HepG2 (cell line): ENCODE measurements at regions not wholly inside any gene's neighbourhood (a gene's known extent, or its start where the extent isn't known, plus 50 kb on each side); places are given as distances from the start of the nearest gene placed in this dataset.

Experiments
- EZH2 ChIP-seq: conservative IDR thresholded peaks from 2 replicates; pipeline ENCODE4 v1.6.1; 2012; ENCODE audit warnings: mild to moderate bottlenecking, low read depth, low read length, moderate library complexity
- MYNN ChIP-seq: sonication (generic); formaldehyde crosslinking; IDR thresholded peaks from 2 replicates; pipeline ENCODE4 v1.4.0; 2020; ENCODE audit warnings: mild to moderate bottlenecking, low read depth, missing genetic modification reagents
- TF ChIP-seq, protein P1 (sequence below): sonication (generic); formaldehyde crosslinking; IDR thresholded peaks from 2 replicates; pipeline ENCODE4 v1.5.0; 2020; ENCODE audit warnings: mild to moderate bottlenecking, missing genetic modification reagents, moderate library complexity
- TF ChIP-seq, protein P2 (sequence below): sonication (generic); formaldehyde crosslinking; IDR thresholded peaks from 2 replicates; pipeline ENCODE4 v1.4.0; 2020; ENCODE audit warnings: mild to moderate bottlenecking, missing genetic modification reagents

DNA sequence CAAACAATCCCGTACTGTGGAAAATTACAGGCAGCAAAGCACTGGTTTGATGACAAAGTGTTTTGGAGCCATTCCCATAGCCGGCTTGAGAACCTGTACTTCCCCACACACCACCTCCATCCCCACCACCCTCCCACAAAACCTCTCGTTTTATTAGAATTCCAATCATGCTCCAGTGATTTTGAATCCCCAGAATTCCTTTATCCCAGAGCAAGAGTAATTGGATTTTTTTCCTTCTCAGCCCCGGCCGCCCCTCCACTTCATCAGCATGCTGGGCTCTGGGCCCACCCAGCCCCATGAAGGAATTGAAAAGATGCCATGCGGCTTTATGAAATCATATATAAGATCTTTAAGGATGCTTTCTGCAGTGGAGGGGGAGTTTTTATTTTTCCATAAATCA is 136.6 kb downstream of the OMA1 start:
- TF ChIP-seq, protein P1, sequence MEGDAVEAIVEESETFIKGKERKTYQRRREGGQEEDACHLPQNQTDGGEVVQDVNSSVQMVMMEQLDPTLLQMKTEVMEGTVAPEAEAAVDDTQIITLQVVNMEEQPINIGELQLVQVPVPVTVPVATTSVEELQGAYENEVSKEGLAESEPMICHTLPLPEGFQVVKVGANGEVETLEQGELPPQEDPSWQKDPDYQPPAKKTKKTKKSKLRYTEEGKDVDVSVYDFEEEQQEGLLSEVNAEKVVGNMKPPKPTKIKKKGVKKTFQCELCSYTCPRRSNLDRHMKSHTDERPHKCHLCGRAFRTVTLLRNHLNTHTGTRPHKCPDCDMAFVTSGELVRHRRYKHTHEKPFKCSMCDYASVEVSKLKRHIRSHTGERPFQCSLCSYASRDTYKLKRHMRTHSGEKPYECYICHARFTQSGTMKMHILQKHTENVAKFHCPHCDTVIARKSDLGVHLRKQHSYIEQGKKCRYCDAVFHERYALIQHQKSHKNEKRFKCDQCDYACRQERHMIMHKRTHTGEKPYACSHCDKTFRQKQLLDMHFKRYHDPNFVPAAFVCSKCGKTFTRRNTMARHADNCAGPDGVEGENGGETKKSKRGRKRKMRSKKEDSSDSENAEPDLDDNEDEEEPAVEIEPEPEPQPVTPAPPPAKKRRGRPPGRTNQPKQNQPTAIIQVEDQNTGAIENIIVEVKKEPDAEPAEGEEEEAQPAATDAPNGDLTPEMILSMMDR (CRISPR knock-in tag), result no peak
- TF ChIP-seq EZH2, result no peak
- TF ChIP-seq MYNN, result no peak
- TF ChIP-seq, protein P2, sequence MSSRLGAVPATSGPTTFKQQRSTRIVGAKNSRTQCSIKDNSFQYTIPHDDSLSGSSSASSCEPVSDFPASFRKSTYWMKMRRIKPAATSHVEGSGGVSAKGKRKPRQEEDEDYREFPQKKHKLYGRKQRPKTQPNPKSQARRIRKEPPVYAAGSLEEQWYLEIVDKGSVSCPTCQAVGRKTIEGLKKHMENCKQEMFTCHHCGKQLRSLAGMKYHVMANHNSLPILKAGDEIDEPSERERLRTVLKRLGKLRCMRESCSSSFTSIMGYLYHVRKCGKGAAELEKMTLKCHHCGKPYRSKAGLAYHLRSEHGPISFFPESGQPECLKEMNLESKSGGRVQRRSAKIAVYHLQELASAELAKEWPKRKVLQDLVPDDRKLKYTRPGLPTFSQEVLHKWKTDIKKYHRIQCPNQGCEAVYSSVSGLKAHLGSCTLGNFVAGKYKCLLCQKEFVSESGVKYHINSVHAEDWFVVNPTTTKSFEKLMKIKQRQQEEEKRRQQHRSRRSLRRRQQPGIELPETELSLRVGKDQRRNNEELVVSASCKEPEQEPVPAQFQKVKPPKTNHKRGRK (CRISPR knock-in tag), result no peak
